Ovary (tissue), 7 donors: ENCODE measurements at regions not wholly inside any gene's neighbourhood (a gene's known extent, or its start where the extent isn't known, plus 50 kb on each side); places are given as distances from the start of the nearest gene placed in this dataset.

ENCODE experiments used
- DNase-seq, 5 donors: peaks; one replicate each; pipeline ENCODE4 v3.0.0-alpha.2; 2019 to 2020
- H3K27ac ChIP-seq, 2 donors: fragments of 200-600 bp; one replicate each; pipeline versions ENCODE4 v1.5.1 to v1.8.0; 2019 to 2022
- H3K27me3 ChIP-seq: fragments of 200-600 bp; one replicate; pipeline ENCODE4 v1.8.0; 2022
- H3K36me3 ChIP-seq: fragments of 200-600 bp; sonication (generic); one replicate; pipeline ENCODE4 v1.5.1; 2019
- H3K4me1 ChIP-seq: one replicate; pipeline ENCODE4 v1.8.1; 2013; ENCODE audit warnings: mild to moderate bottlenecking, moderate library complexity; ENCODE audit not compliant: insufficient read depth
- H3K4me3 ChIP-seq: fragments of 200-600 bp; sonication (generic); one replicate; pipeline ENCODE4 v1.5.1; 2017
- H3K9me3 ChIP-seq, 2 donors: fragments of 200-600 bp in 1 of 2; sonication (generic) in 1 of 2; one replicate each; pipeline versions ENCODE4 v1.5.1 to v1.8.1; 2013 to 2019; ENCODE audit warnings: mild to moderate bottlenecking in 1 of 2, moderate library complexity in 1 of 2
- CTCF ChIP-seq, 3 donors: fragments of 450-650 bp in 2 of 3; fragments of 200-600 bp in 1 of 3; IDR thresholded peaks; one replicate each; pipeline versions ENCODE4 v1.5.1 to v1.8.0; 2016 to 2022; ENCODE audit warnings: antibody characterized with exemption in 3 of 3, mild to moderate bottlenecking in 1 of 3
- EP300 ChIP-seq: sonication (generic); formaldehyde crosslinking; IDR thresholded peaks from one replicate; pipeline ENCODE4 v1.6.1; 2017; ENCODE audit warnings: antibody characterized with exemption
- POLR2A ChIP-seq: fragments of 450-650 bp; IDR thresholded peaks from one replicate; pipeline ENCODE4 v1.6.1; 2017; ENCODE audit warnings: antibody characterized with exemption, mild to moderate bottlenecking, moderate library complexity
- WGBS, 3 donors: extraction: QIAGEN DNeasy Blood & Tissue Kit in 1 of 3; methylation state at CpG; one replicate each; pipeline versions ENCODE4 v1.1.5 to v1.1.7; 2013 to 2017; 5-methylcytosine and 5-hydroxymethylcytosine counted together
- intact Hi-C, 4 donors: fragments of 100-400 bp; cut with DNase I; formaldehyde crosslinking; loops; one replicate each; pipeline versions ENCODE4 v1.11.0 to v1.15.1; 2022 to 2023
- donor health status: DM: no; HTN: no; CAD: no; lungs with moderate emphysema.
- donor health status: DM: no; HTN: no; CAD: no.
- donor health status: Bipolar disorder and iron deficiency.
- donor health status: DM: no; HTN: no; CAD: no.
- donor health status: DM: yes; HTN: yes; CAD: no.

- no peak for DNase-seq
- Histone ChIP-seq H3K4me1 (no peaks in the 10 kb centered on the region), H3K4me3 (no peak overlapping the region), H3K36me3 (no peaks in the 10 kb centered on the region), H3K27ac (no peak overlapping the region), H3K27me3 (no peaks in the 10 kb centered on the region), H3K9me3 (no peaks in the 10 kb centered on the region)
- intact Hi-C loops: no loop called here
- WGBS, 3 donors: 44 to 67% (median 54%) methylated on average over 7 of the region's 7 CpGs
- TF ChIP-seq POLR2A (no peak), CTCF (IDR thresholded peaks at IDR 0.05) (no peak), EP300 (no peak)
Measured at GRCh38 chr1:178028841-178029481, 59.1 kb upstream of the SEC16B start.

GRCh38 chr1:178030467-178030866, 60.6 kb upstream of the SEC16B start:
- WGBS, 3 donors: 65 to 81% (median 79%) methylated on average over 3 of the region's 3 CpGs
- no peak for TF ChIP-seq EP300
- no peak for TF ChIP-seq CTCF (IDR thresholded peaks at IDR 0.05)
- no peak for TF ChIP-seq POLR2A
- H3K36me3 ChIP-seq: no peaks in the 10 kb centered on the region
- DNase-seq: no peak
- H3K4me3 ChIP-seq: no peak overlapping the region
- no peak overlapping the region for H3K27ac ChIP-seq
- no peaks in the 10 kb centered on the region for H3K27me3 ChIP-seq
- H3K9me3 ChIP-seq: no peaks in the 10 kb centered on the region
- no peaks in the 10 kb centered on the region for H3K4me1 ChIP-seq
- intact Hi-C loops: loop anchor here in 2 of 4 donors (5.0 to 10.0 kb wide), 2 partner anchors 252 to 254 kb away; no protein-coding TSS in a partner anchor

- intact Hi-C loops: loop anchor here in 2 of 4 donors (5.0 to 10.0 kb wide), 2 partner anchors 250 to 253 kb away; no protein-coding TSS in a partner anchor
- H3K4me1 ChIP-seq: no peaks in the 10 kb centered on the region
- no peak overlapping the region for H3K27ac ChIP-seq
- H3K9me3 ChIP-seq: no peaks in the 10 kb centered on the region
- H3K27me3 ChIP-seq: no peaks in the 10 kb centered on the region
- no peaks in the 10 kb centered on the region for H3K36me3 ChIP-seq
- peak; percentile 81 to 91 (median 87) for DNase-seq
- TF ChIP-seq CTCF (IDR thresholded peaks at IDR 0.05) (peak; percentile 62 to 71 (median 66)), EP300 (no peak), POLR2A (no peak)
- no peak overlapping the region for H3K4me3 ChIP-seq
Measured at GRCh38 chr1:178031856-178032320, 62.0 kb upstream of the RASAL2 start.

GRCh38 chr1:178033019-178033418, 60.9 kb upstream of the RASAL2 start:
- Histone ChIP-seq H3K4me3 (no peak overlapping the region), H3K27ac (no peak overlapping the region), H3K36me3 (no peaks in the 10 kb centered on the region), H3K9me3 (no peaks in the 10 kb centered on the region), H3K27me3 (no peaks in the 10 kb centered on the region), H3K4me1 (no peaks in the 10 kb centered on the region)
- intact Hi-C loops: loop anchor here in 2 of 4 donors (5.0 to 10.0 kb wide), 2 partner anchors 249 to 252 kb away; no protein-coding TSS in a partner anchor
- no peak for DNase-seq
- 84 to 87% (median 85%) methylated on average over 2 of the region's 2 CpGs for WGBS, 3 donors
- TF ChIP-seq EP300: no peak
- TF ChIP-seq POLR2A: no peak
- no peak for TF ChIP-seq CTCF (IDR thresholded peaks at IDR 0.05)
